A673 (cell line): ENCODE measurements at regions not wholly inside any gene's neighbourhood (a gene's known extent, or its start where the extent isn't known, plus 50 kb on each side); places are given as distances from the start of the nearest gene placed in this dataset.

ENCODE experiments used
- EZH2 ChIP-seq: fragments of 200-600 bp; sonication (generic); IDR thresholded peaks from 2 replicates; pipeline ENCODE4 v1.6.1; 2017; ENCODE audit warnings: borderline replicate concordance, low read depth, mild to moderate bottlenecking, mixed read lengths, antibody characterized with exemption, low read length; ENCODE audit not compliant: poor library complexity, severe bottlenecking
- TF ChIP-seq, protein P1 (sequence below): fragments of 300-800, 200-600 bp; sonication (generic); conservative IDR thresholded peaks from 2 replicates; pipeline ENCODE4 v1.5.1; 2017; ENCODE audit warnings: low read depth, mild to moderate bottlenecking, antibody characterized with exemption, low read length, moderate library complexity, mixed read lengths

DNA sequence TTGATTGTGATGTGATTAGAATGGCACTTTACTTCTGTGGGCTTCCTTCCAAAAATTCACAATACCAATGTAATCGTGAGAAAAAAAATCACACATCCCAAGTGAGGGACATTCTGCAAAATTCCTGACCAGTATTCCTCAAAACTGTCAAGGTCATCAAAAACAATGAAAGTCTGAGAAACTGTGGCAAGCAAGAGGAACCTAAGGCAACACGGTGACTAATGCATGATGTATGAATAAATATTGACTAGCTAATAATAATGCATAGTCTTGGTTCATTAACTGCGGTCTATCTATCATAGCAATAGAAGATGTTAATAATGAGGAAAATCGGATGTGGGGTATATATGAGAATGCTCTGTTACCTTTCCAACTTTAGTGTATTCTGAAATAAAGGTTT is 159.0 kb downstream of the RFC3 start:
- TF ChIP-seq, protein P1, sequence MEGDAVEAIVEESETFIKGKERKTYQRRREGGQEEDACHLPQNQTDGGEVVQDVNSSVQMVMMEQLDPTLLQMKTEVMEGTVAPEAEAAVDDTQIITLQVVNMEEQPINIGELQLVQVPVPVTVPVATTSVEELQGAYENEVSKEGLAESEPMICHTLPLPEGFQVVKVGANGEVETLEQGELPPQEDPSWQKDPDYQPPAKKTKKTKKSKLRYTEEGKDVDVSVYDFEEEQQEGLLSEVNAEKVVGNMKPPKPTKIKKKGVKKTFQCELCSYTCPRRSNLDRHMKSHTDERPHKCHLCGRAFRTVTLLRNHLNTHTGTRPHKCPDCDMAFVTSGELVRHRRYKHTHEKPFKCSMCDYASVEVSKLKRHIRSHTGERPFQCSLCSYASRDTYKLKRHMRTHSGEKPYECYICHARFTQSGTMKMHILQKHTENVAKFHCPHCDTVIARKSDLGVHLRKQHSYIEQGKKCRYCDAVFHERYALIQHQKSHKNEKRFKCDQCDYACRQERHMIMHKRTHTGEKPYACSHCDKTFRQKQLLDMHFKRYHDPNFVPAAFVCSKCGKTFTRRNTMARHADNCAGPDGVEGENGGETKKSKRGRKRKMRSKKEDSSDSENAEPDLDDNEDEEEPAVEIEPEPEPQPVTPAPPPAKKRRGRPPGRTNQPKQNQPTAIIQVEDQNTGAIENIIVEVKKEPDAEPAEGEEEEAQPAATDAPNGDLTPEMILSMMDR: no peak
- TF ChIP-seq EZH2: no peak
